Fibroblast of skin of abdomen (primary cell): ENCODE measurements at regions not wholly inside any gene's neighbourhood (a gene's known extent, or its start where the extent isn't known, plus 50 kb on each side); places are given as distances from the start of the nearest gene placed in this dataset.
A peak's percentile ranks its signal among the peaks of the same experiment; 100 is the strongest.

Experiments
- DNase-seq: peaks from one replicate; pipeline ENCODE4 v3.0.0-alpha.2; 2013

DNA sequence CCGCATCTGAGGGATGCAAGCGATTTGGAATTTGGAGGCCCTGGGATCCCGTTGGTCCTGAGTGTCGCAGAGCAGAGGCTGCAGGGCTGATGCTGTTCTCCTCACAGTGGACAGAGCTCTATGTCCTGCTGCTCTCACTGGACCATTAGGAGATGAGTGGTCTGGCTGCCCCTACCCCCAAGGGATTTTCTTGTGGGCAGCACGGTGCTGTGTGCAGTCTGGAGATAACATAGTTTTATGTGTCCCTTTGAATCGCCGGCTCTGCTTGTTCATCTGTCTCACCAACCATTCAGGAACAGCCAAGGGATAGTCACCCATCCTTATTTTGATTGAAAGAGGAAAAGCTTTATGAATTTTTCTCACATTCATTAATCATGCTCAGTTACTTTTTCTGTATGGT, 49.9 kb downstream of the CHRM3 start:
- no peak for DNase-seq

DNA sequence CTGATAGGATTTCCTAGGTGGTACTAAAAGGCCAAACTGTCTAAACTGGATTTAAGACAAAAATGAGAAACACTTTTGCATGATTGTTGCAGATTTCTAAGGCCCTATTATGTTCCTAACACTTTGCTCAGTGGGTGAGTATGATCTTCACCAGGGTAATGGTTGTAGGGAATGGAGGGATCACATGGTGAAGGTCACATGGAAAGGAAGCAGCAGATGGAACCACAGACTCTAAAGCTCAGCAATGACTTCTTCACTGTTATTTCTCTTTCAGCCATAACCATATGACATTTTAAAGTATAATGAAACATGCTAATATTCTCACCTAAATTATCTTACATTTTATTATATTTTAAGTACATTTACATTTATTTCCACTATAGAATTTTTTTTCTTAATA, 51.5 kb downstream of the CHRM3 start:
- DNase-seq, result no peak

DNA sequence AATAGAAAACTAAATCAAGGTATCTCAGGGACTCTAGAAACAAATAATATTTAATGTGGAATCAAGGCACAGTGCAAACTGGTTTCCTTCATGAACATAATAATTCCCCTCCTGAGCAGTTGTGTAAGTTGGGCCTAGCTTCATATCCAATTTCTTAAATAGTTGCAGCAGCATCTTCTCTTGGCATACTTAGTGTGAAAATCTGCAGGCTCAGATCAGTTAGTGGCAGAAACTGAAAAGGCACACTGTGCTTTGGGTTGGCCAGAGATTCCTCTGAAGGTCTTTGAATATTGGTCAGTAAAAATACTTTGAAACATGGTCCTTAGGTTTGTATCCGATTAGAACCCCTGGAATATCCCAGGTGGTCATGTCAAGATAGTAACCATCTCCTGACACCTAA, 52.5 kb downstream of the CHRM3 start:
- DNase-seq, result no peak

DNA sequence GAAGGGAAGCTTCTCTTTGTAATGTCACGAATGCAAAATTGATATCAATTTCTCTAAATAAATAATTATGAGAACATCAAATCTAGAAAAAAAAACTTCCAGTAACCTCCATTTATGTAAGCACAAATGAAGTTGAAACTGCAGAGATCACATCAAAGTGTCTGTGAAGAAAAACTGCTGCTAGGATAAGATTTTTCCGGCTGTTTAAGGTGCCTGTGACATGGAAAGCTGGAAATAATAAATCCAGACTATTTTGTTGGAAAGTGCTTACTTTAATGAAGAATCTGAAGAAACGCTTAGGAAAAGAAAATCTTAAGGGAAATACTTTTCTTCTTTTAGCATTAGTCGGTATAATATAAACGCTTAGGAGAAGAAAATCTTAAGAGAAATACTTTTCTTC, 57.0 kb downstream of the CHRM3 start:
- DNase-seq, result no peak

DNA sequence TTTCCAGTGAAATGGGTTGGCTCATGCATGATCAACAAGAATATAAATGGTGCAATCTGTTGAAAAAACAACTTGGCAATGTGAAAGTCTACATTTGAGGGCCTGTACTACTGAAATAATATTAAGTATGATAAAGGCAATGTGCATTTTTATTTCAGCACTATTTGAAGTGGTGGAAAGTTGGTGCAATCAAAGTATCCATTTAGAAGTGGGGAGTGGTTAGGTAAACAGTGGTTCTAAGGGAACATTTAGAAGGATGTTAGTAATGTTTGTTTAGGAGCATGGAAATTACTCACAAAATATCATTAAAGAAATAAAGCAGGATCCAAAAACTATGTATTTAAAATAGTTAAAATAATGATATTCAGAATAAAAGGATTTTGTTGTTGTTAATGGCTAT, 60.2 kb downstream of the CHRM3 start:
- DNase-seq, result no peak

DNA sequence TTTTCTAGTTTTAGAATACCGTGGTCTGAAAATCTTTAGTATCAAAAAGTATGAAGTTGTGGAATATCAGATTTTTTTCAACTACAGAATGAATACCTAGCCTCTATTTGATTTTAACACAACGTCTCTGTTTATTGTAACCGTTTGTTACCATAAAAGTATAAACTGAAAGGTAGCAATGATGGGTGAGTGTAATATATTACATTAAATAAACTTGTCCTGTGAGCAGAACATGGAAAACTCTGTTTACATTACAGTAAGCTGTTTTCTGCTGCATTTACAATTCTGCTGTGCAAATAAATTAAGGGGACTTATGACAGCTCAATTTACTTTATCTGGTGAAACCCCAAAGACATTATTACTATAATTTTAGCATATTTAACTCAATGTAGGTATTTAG, 62.5 kb downstream of the CHRM3 start:
- no peak for DNase-seq

DNA sequence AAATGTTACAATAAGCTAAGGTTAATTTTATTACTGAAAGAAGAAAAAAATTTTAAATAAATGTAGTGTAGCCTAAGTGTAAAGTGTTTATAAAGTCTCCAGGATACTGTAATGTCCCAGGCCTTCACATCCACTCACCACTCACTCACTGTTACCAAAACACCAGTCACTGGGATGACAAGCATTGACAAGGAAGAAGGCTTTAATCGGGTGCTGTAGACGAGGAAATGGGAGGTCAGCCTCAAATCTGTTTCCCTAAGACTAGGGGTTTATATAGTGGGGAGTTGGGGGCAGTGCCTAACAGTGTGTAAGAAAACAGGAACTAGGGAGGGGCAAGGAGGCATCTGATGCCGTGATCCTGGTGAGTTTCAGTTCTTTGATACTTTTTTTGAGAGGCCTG, 69.4 kb downstream of the CHRM3 start:
- DNase-seq, result no peak

DNA sequence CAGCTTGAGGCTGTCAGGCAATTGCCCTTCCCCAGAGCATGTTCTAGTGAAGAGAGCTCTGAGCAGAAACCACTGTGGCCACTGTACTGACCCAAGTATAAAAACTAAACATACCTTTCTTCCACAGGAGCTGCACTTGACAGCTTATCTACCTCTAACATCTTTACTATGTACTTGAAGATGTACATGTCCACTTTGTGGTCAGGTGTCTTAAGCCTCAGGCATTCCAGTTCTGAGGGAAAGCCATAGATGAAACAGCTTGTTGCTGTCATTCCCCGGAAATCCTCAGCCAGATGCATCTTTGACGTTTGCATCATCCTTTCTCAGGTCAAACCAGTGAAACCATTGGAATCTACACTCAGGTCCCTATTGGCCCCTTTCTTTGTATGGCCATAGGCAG, 70.4 kb downstream of the CHRM3 start:
- peak; percentile 2 for DNase-seq

DNA sequence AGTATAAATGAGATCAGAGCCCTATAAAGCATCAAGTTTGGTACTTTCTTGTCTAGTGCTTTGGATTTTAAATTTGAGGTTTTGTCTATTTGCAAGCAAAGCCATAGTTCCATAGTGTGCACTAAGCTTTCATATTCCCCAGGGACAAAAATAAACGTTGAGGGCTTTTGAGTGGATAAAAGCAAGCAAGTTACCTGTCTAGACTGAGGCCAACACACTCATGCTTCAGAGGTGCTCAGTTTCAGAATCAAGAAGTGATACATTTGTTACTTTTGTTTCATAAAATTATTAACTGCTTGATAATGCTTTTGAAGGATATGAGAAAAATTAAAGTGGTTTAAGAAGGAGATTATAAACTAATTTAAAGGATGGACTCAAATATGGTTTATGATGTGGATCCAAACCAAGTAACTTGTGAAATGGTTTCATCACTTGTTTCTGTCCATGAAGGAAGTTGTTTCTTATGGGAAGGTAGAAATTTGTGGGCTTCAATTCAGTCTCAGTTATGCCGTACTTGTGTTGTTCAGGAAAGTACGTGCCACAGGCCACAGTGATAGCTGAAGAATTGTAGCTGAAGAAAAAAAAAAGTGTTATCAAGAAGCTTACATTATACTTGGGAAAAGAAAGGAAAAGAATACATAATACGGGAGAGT, 71.2 kb downstream of the CHRM3 start:
- DNase-seq, result no peak

DNA sequence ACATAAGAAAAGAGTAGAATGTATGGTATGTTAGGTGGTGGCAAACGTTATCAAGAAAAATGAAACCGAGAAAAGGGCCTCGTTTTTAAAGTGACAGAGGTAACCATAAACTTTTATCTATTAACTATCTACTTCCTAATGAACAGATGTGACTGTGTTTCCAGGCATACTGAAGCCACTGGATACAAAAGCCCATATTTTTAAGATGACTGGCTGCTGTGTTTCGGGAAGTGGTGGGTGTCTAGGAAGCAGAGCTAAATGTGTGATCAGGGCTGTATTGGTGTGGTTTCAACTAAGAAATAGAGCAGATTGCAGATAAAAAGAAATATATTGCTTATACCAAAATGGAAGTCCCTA, 71.8 kb downstream of the CHRM3 start:
- no peak for DNase-seq

DNA sequence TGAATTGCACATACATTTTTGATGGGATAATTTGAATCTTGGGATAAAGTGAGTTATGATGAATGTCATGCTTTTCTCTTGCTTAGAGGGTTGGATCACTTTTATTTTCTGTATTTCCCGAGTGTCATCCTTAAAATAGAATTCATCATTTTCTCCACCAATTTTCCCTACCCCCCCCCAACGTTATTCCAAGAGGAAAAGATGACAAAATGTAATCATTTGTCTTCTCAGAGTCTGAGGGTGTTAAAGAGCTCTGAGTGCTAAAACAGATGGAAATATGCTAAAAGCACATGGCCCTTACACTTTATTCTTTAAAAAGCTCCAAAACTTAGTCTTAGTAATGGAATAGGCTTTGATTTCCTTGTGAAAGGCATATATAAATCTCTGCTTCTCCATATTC, 81.4 kb downstream of the CHRM3 start:
- DNase-seq, result no peak

DNA sequence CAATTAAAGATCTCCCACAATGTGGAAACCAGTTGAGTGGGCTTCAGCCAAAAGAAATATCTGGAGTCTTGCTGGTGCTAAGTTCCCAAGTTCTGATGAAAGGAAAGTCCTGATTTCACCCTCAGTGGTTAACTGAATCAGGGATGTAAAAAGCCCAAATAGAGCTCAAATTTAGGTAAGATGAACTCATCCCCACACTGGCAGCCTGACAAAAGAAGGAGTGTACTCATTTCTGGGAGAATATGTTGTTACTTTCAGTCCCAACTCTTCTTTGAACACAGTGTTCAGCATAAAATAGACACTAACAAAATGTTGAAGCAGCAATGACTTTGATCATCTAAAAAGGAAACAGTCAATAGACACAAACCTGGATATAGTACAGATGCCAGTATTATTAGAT, 91.7 kb downstream of the CHRM3 start:
- DNase-seq, result no peak

DNA sequence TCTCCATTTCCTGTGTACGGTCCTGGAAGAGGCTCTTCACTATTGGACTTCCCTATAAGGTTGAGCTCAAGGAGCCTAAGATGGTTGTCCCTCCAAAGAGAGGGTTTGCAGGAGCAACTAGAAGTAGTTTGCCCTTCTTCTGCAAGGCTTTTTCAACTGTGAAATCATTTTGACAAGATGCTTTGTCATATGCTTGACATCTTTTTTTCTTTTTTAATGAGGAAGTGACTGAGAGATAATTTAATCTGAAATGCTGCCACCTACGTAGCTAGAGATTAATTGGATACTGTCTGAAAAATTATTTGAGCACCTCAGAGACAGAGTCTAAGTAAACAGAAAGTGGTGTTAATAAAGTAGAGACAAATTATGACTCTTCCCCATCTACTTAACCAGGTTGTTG, 97.0 kb downstream of the CHRM3 start:
- DNase-seq, result no peak

DNA sequence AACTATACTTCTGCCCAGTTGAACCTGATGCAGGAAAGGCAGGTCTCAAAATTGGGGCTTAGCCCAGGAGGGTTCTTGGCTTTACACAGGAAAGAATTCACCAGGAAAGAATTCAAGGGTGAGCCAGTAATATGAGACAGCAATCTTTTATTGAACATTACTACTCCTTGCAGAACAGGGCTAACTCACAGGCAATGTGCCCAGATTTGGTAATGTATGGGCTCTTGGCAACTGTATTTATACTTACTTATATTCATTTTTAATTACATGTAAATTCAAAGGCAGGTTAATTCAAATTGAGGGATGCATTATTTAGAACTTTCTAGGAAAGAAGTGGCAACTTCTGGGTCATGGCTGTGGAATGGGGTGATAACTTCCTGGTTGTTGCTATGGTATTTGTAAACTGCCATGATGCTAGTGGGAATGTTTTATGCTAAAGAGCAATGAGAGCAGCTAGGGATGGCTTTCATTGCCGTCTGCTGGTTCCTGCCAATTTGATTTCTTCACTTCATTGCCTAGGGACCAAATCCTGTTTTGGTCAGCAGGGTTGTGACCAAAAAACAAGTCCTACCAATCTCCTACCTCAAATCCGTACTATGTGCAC, 107.5 kb downstream of the CHRM3 start:
- DNase-seq, result peak; percentile 1

DNA sequence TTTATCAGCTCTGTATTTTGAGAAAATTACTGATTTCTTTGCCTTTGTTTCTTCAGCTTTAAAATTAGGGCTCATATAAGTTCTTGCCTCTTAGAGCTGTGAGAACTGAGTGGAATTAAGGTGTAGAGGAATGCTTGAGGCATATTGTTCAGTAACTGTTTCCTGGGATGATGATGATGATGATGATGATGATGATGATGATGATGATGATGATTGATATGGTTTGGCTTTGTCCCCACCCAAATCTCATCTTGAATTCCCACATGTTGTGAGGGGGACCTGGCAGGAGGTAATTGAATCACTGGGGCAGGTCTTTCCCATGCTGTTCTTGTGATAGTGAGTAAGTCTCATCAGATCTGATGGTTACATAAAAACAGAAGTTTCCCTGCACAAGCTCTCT, 118.7 kb downstream of the CHRM3 start:
- no peak for DNase-seq

DNA sequence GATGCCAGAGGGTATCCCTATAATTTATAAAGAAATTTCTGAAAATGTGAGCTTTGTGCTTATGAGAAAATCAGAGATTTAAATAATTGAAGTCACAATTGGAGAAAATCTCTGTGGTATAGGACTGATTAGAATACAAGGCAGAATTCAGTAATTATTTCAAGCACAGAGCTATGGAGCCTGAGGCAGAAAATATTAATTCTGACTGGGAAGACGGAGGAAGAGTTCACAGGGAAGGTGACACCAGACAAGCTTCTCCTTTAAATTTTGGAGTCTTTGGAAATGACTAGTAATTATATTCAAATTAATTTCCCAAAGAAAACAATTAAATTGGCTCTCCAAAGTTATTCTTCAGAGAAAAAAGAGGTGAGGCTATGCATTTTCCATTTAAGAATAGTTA, 121.5 kb downstream of the CHRM3 start:
- no peak for DNase-seq

DNA sequence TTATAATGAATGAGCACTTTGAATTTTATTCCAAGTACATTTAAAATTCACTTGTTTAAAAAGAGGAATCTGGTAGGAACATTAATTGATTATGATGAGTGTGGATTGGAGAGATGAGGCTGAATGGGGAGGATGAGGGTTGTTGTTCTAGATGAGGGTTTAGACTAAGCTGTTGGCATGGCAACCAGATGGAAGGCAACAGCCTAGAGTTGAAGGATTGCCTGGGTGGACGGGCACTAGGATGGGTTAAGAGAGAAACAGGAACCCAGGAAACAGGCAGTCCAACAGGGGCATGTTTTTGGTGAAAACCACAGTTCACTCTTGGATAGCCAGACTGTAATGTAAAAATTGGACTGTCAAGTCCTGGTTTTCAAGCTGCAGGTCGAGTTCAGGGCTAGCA, 125.5 kb downstream of the CHRM3 start:
- DNase-seq, result no peak

DNA sequence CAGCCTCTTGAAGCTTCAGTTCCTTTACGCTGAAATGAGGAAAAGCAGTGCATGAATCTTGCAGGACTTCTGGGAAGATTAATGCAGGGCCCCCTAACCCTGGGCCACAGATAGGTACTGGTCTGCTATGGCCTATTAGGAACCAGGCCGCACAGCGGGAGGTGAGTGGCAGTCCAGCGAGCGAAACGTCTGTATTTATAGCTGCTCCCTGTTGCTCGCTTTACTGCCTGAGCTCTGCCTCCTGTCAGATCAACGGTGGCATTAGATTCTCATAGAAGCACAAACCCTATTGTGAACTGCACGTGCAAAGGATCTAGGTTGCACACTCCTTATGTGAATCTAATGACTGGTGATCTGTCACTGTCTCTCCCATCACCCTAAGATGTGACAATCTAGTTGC, 130.2 kb downstream of the CHRM3 start:
- no peak for DNase-seq

DNA sequence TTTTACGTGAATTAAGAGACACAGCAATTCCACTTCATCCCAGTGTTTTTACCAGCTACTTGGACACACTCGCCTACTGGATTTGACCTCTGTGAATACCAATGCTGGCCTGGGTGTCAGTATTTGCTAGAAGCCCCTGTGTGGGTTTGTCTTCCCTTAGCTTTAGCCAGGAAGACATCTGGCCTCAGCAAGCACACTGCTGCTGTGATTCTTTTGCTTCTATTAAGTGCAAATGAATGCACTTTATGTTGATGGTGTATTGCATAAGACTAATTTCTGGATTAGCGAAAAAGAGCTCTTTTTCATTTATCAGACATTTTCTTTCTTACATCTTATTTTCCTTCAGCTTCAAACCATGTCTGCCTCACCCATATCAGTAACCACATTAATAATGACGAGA, 140.0 kb downstream of the CHRM3 start:
- no peak for DNase-seq

DNA sequence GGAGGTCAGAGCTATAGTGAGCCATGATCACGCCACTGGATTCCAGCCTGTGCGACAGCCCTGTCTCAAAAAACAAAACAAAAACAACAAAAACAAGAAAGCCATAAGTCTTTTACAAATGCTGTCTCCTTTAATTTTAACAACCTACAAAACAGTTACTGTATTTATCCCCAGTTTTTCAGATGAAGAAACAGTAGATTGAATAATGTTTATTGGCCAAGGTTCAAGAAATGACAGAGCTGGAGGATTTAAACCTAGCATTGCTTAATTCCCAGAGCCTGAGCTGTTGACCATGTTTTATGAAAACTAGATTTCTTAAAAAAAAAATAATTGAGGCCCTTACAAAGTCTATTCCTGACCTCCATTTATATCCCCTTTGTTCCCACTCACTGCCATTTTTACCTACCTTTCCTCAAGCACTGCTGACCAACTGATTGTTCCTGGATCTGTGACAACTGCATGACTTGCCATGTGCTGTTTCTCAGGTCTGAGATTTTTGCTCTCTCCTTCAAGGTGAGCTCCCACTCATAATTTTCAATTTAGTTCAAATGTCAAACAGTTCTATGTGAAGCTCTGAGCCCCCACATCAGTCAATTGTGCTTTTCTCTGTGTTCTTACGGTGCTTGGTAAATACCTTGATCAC, 140.8 kb downstream of the CHRM3 start:
- DNase-seq, result no peak

DNA sequence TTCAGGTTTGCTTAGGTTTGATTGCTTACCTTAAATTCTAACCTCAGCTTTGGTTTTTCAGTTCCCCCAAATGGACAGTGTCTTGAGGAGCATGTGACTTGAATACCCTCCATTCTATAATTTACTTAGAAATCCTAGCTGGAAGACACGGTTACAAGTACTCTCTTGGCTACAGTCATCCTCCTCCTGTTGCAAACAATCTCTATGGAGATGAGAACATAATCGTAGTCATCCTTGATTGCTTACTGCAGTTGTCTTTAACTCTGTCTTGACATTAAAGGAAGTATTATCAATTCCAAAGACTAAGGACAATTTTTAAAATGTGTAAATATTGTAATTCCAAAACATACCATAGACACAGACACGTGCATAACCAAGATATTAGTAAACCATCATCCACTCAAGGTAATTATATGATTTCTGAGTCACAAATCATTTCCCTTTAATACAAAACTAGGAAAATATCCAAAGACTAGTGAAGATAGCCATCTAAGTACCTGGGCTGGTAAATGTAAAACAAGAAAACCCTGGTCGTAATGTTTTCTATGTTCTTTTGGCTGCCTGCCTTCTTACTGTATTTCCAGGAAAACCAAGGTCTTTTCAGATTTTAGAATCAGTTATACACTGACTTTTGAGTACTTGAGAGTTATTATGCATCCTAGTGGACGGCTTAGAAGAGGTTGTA, 149.9 kb downstream of the CHRM3 start:
- DNase-seq, result no peak

DNA sequence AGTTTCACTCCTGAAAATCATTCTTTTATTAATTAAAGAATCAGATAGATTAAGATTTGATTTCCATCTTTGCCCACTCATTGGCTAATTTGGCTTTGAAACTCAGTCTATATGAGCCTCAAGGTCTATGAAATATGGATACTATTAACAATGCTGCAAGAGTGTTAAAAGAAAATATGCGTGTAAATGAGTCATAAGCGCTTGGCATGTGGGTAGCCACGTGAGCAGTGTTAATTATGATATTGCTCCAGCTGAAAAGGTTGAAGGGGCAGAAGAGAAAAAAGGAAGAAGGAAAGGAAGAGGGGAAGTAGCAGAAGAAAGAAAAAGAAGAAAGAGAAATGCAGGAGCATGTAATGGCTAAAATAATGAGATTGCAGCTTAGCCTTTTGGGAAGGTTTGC, 151.4 kb downstream of the CHRM3 start:
- DNase-seq, result no peak

DNA sequence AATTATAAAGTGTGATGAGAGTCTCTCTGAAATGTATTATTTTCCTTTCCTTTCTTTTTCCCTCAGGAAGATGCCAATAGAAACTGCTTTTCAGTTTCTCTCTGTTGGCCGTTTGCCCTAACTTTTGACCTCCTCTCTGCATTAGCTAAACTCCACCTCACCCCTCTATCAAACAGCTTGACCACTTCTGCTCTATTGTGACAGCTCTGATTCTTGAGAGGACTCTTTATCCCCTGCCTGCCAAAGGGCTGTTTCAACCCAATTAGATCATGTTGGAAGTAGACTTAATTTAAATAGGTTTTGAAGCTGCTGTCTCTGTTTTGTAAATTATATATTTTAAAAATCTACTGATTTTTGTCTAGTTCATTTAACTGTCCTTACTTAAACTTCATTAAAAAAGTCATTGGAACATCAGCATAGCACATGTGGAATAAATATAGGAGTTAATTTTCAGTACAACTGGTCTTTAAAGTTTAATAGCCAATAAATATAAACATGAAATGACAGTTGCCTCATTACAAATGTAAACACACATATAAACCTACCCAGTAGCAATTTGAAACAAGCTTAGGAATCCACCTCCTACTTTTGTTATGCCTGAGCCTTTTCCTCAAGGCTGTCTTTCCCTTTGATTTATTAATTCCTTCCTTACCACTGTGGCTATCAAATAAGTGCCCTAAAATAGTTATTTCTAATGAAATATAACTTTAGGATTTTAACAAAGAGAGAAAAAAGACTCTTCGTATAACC, 152.0 kb downstream of the CHRM3 start:
- no peak for DNase-seq
